GM10248 (cell line): ENCODE measurements at regions not wholly inside any gene's neighbourhood (a gene's known extent, or its start where the extent isn't known, plus 50 kb on each side); places are given as distances from the start of the nearest gene placed in this dataset.

Source experiments
- CTCF ChIA-PET: fragments of 300-600 bp; sonication (Branson Sonifier 250); formaldehyde crosslinking; extraction: SDS; loops from one replicate; lab custom pipeline; 2021; ENCODE audit warnings: antibody characterized with exemption; lab: Yijun Ruan, JAX
- POLR2A ChIA-PET: fragments of 350-650 bp; sonication (Branson Sonifier 250); formaldehyde crosslinking; extraction: SDS; loops from one replicate; lab custom pipeline; 2020; ENCODE audit warnings: antibody characterized with exemption; lab: Yijun Ruan, JAX
- DNase-seq: peaks from one replicate; pipeline ENCODE4 v3.0.0; 2012; ENCODE audit errors: extremely low spot score
- CTCF ChIP-seq: IDR thresholded peaks from 2 replicates; pipeline ENCODE4 v1.5.1; 2012; ENCODE audit warnings: mild to moderate bottlenecking, low read depth; ENCODE audit errors: extremely low read depth, missing control alignments, control extremely low read depth

GRCh38 chr10:58894929-58895328 is 281.5 kb upstream of the PHYHIPL start:
- CTCF ChIA-PET, result interaction anchor here (1.0 to 1.4 kb wide), 2 partner anchors 12 to 16 kb away, joined by 3 to 4 read pairs; no protein-coding TSS in a partner anchor
- TF ChIP-seq CTCF, result no peak
- no peak for DNase-seq
- POLR2A ChIA-PET, result no interaction called here

GRCh38 chr10:58896229-58896628 is 280.2 kb upstream of the PHYHIPL start:
- ChIA-PET CTCF (no interaction called here), POLR2A (no interaction called here)
- TF ChIP-seq CTCF, result no peak
- DNase-seq, result no peak

GRCh38 chr10:58897236-58897635 is 279.2 kb upstream of the PHYHIPL start:
- DNase-seq, result no peak
- POLR2A ChIA-PET, result no interaction called here
- CTCF ChIA-PET, result no interaction called here
- no peak for TF ChIP-seq CTCF

DNA sequence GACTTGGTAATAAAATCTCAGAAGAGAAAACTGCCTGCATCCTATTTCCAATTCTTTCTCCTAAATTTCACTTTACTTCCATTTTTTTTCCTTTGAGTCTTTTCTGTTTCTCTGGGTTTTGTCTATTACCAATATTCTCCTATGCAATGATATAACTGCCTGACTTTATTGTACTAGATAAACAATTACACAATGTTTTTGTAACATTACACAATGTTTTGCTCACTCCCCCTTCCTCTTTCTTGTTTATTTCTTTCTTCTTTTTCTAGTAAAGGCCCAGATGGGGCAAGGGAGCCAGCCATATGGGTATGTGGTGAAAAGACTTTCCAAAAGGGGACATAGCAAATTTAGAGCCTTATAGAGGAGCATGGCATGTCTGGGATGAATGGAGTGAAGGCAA is 278.7 kb upstream of the PHYHIPL start:
- no peak for DNase-seq
- ChIA-PET POLR2A (no interaction called here), CTCF (no interaction called here)
- no peak for TF ChIP-seq CTCF

- CTCF ChIA-PET, result no interaction called here
- no peak for TF ChIP-seq CTCF
- DNase-seq, result no peak
- POLR2A ChIA-PET, result no interaction called here
These were observed 277.4 kb upstream of the PHYHIPL start for GRCh38 chr10:58898854-58899573.

- CTCF ChIA-PET, result no interaction called here
- no peak for TF ChIP-seq CTCF
- DNase-seq, result no peak
- POLR2A ChIA-PET, result no interaction called here
These were observed 275.3 kb upstream of the PHYHIPL start for GRCh38 chr10:58901092-58901646.
